M059J (cell line): ENCODE measurements at regions not wholly inside any gene's neighbourhood (a gene's known extent, or its start where the extent isn't known, plus 50 kb on each side); places are given as distances from the start of the nearest gene placed in this dataset.

Experiments
- DNase-seq: peaks from one replicate; pipeline ENCODE4 v3.0.0-alpha.2; 2012; ENCODE audit warnings: low read depth

DNA sequence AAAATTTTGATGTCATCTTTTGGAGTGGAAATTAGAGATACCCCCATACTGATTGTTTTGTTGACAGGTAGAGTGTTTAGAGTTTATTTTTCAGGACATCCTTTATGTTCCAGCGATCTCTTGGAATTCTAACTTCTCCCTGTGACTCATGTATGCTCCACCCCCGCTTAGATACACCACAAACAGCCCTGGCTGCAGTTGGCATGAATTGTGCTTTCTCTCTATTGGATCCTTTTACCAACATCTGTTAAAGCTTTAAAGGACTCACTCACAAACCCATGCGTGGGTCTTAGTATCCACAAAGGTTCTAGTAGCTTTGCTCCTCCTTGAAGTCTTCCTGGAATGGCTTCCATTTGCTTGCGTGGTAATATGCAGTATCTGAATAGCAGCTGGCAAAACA is 409.5 kb upstream of the POU3F3 start:
- DNase-seq: no peak

DNA sequence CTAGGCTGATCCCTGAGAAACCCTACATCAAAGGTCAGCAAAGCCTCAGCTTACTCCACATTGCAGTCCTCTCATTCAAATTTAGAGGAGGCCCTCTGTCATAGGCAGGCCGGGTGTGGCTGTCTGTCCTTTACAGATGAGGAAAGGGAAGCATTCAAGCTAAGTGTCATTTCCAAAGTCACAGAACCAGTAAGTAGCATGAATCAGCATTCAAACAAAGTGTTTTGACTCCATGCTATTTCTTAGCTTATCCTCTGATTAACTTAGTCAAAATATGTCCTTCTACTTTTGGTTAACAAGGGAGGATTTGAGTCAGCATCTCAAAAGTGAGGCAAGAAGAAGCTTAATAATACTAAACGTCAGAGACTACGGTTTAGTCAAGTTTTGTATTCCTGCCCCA is 409.0 kb upstream of the POU3F3 start:
- no peak for DNase-seq

GRCh38 chr2:104447831-104448434 is 406.0 kb upstream of the POU3F3 start:
- no peak for DNase-seq

DNA sequence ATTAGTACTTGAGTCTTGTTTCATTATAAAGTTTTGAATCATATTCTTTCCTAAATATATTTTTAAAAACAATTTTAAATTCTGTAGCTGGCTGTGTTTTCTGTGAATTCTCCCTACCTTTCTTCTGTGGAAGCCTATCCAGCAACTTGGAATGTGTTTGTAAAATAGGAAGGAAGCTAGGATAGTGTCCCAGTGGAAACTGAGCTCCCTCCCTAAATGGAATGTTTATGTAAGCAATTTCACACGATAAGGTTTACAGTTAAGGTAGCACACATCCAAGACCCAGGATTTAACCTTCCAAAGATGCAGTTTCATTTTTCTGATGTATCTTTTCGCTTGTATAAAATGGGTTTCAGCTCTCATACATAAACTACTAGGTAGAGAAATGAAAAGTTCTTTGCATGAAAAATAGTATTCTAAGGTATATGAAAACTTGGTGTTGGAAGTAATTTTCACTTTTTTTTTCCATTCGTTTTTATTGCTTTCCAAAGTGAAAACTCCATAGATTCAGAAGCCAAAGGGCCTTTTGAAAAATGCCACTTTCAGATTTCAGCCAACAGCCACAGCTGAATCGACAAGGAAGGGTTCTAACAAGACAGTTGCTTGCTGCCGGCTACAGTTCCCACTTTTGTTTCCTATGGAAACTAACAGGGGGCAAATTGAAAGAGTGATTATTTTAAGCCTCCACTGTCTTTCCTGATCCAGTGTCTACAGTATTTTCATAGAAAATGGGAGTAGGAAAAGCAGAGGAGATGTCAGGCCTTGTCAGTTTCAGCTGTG is 405.1 kb upstream of the POU3F3 start:
- no peak for DNase-seq

GRCh38 chr2:104452558-104452957 is 401.4 kb upstream of the POU3F3 start:
- DNase-seq: no peak

DNA sequence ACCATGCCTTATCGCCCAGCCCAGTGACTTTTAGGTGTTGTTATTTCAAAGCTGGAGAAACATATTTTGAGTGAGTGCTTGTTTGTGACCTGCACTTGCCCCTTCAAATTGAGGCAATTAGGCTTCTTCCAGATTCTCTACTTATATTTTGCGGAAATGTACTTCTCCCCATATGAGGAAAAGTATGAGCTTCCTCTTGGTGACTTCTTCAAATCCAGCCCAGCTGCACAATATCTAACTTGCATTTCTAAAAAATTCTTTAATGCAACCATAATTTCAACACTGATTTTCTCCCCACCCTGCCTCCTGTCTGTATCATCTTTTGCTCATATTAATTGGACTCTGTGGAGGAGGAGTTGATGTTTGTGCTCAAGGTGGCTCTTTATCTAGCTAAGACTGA is 391.2 kb upstream of the POU3F3 start:
- no peak for DNase-seq

DNA sequence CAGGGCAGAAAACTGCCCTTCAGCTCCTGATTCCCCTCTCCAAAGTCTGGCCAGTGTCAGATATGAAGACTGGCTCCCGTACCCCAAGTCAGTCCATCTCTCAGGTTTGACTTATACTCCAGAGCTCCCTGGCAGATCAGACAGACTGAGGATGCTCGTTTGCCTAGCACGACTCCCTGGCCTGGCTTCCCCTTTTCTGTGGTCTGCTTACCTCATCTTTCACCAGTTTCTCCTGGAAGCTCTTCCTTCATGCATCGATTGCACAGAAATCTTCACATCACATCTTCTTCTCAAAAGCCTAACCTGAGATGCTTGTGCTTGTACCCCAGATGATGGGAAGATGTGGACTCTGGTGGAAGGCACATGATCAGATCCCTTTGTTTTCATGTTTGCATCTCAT is 387.9 kb upstream of the POU3F3 start:
- no peak for DNase-seq

- DNase-seq: no peak
These were observed 385.1 kb upstream of the POU3F3 start for GRCh38 chr2:104468846-104469245.

- DNase-seq: no peak
These were observed 381.8 kb upstream of the POU3F3 start for GRCh38 chr2:104472076-104472475.

GRCh38 chr2:104473546-104473945 is 380.4 kb upstream of the POU3F3 start:
- no peak for DNase-seq

GRCh38 chr2:104474716-104475115 is 379.2 kb upstream of the POU3F3 start:
- DNase-seq: no peak

- DNase-seq: no peak
These were observed 377.8 kb upstream of the POU3F3 start for GRCh38 chr2:104476075-104476474.

GRCh38 chr2:104476563-104476988 is 377.3 kb upstream of the POU3F3 start:
- DNase-seq: no peak

GRCh38 chr2:104481341-104481740 is 372.6 kb upstream of the POU3F3 start:
- DNase-seq: no peak

- peak; percentile 1 for DNase-seq
These were observed 366.5 kb upstream of the POU3F3 start for GRCh38 chr2:104487366-104487765.

GRCh38 chr2:104493698-104494097 is 360.2 kb upstream of the POU3F3 start:
- no peak for DNase-seq

DNA sequence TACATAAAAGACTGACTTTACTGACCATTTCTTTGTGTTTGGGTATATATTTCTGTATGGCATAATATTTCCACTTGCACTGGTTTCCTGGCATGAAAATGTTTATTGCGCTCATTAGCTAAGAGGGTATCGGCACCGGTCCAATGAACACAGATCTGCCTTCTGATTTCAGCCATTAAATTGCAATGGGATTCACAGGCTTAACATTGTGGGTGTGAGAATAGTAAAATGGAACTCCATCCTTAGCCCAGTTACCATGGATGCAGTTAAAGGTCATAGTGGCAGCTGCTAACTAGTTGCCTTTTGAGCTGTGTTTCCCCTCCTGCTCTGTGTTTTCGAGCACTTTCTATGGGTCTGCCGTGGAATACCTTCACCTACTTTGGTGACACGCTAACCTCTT is 352.6 kb upstream of the POU3F3 start:
- DNase-seq: no peak

DNA sequence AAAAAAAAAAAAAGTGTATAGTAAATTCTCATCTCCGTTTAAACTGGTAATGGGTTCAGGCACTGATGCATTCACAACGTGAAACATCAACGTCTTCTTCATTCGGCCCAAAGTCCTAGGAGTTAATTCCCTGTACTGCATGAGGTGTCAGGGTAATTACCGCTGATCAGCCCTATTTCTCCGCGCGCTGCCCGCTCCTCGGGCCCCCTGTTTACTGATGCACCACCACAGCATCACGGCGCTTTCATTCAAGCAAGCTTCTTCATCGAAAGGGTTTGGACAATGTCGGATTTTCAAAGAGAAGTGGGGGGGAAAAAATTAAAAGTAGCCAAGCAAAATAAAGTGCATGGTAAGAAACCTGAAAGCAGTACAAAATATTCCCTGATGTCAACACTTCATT is 352.0 kb upstream of the POU3F3 start:
- no peak for DNase-seq

DNA sequence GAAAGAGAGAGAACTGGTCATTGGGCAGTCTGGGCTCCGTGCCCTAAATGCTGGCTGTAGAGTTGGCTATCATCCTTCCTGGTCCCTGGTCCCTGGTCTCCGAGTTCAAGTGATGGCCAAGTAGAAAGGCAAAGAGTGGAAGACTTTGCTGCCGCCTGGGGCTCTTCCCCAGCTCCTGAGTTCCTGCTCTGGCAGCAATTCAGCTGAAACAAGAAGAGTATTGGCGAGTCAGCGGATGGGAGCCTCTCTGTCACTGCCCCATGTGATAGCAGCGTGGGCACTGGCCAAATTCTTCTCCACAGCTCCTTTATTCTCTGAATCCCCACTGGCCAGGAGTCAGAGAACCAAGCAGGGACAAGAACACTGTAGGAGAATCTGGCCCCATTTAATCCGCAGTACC is 351.0 kb upstream of the POU3F3 start:
- no peak for DNase-seq

GRCh38 chr2:104504331-104505073 is 349.4 kb upstream of the POU3F3 start:
- no peak for DNase-seq

GRCh38 chr2:104518256-104518655 is 335.7 kb upstream of the POU3F3 start:
- no peak for DNase-seq

GRCh38 chr2:104521247-104521646 is 332.7 kb upstream of the POU3F3 start:
- DNase-seq: no peak

- no peak for DNase-seq
These were observed 330.0 kb upstream of the POU3F3 start for GRCh38 chr2:104523921-104524320.
